WTC11 (cell line): ENCODE measurements at regions not wholly inside any gene's neighbourhood (a gene's known extent, or its start where the extent isn't known, plus 50 kb on each side); places are given as distances from the start of the nearest gene placed in this dataset.

Source experiments
- CBFB ChIP-seq: sonication (generic); formaldehyde crosslinking; IDR thresholded peaks from 2 replicates; pipeline ENCODE4 v1.8.1; 2022; ENCODE audit warnings: mild to moderate bottlenecking, low read depth, missing genetic modification reagents
- CREB1 ChIP-seq: sonication (generic); formaldehyde crosslinking; IDR thresholded peaks from 2 replicates; pipeline ENCODE4 v1.8.0; 2023; ENCODE audit warnings: mild to moderate bottlenecking, missing genetic modification reagents
- ESRRA ChIP-seq: sonication (generic); formaldehyde crosslinking; IDR thresholded peaks from 2 replicates; pipeline ENCODE4 v1.8.1; 2022; ENCODE audit warnings: mild to moderate bottlenecking, missing genetic modification reagents, borderline replicate concordance
- JUN ChIP-seq: sonication (generic); formaldehyde crosslinking; IDR thresholded peaks from 2 replicates; pipeline ENCODE4 v1.8.0; 2023; ENCODE audit warnings: mild to moderate bottlenecking, missing genetic modification reagents
- KAT7 ChIP-seq: sonication (generic); formaldehyde crosslinking; IDR thresholded peaks from 2 replicates; pipeline ENCODE4 v1.8.1; 2023; ENCODE audit warnings: missing genetic modification reagents, mild to moderate bottlenecking, borderline replicate concordance
- NR1H2 ChIP-seq: sonication (generic); formaldehyde crosslinking; IDR thresholded peaks from 2 replicates; pipeline ENCODE4 v1.9.0; 2021; ENCODE audit warnings: mild to moderate bottlenecking, moderate library complexity, missing genetic modification reagents
- NR2C2 ChIP-seq: sonication (generic); formaldehyde crosslinking; IDR thresholded peaks from 2 replicates; pipeline ENCODE4 v1.8.0; 2022; ENCODE audit warnings: mild to moderate bottlenecking, missing genetic modification reagents
- RELA ChIP-seq: sonication (generic); formaldehyde crosslinking; IDR thresholded peaks from 2 replicates; pipeline ENCODE4 v1.8.1; 2022; ENCODE audit warnings: missing genetic modification reagents, mild to moderate bottlenecking, borderline replicate concordance
- SMAD3 ChIP-seq: sonication (generic); formaldehyde crosslinking; IDR thresholded peaks from 2 replicates; pipeline ENCODE4 v1.8.0; 2022; ENCODE audit warnings: missing genetic modification reagents, mild to moderate bottlenecking, borderline replicate concordance
- TF ChIP-seq, protein P1 (sequence below): fragments of 200-600 bp; IDR thresholded peaks from 2 replicates; pipeline ENCODE4 v1.8.0; 2022; ENCODE audit warnings: antibody characterized with exemption
- TF ChIP-seq, protein P2 (sequence below): sonication (generic); formaldehyde crosslinking; IDR thresholded peaks from 2 replicates; pipeline ENCODE4 v1.8.1; 2023; ENCODE audit warnings: mild to moderate bottlenecking, missing genetic modification reagents, moderate library complexity
- TF ChIP-seq, protein P3 (sequence below): sonication (generic); formaldehyde crosslinking; IDR thresholded peaks from 2 replicates; pipeline ENCODE4 v1.8.0; 2022; ENCODE audit warnings: mild to moderate bottlenecking, missing genetic modification reagents
- TF ChIP-seq, protein P4 (sequence below): sonication (generic); formaldehyde crosslinking; conservative IDR thresholded peaks from 2 replicates; pipeline ENCODE4 v1.8.1; 2022; ENCODE audit warnings: mild to moderate bottlenecking, missing genetic modification reagents
- TF ChIP-seq, protein P5 (sequence below): sonication (generic); formaldehyde crosslinking; IDR thresholded peaks from 2 replicates; pipeline ENCODE4 v1.8.1; 2023; ENCODE audit warnings: mild to moderate bottlenecking, missing genetic modification reagents, moderate library complexity

- TF ChIP-seq KAT7 (no peak), CBFB (CRISPR knock-in tag) (no peak), ESRRA (no peak), CREB1 (no peak), JUN (CRISPR knock-in tag) (no peak), RELA (no peak), NR2C2 (CRISPR knock-in tag) (no peak), SMAD3 (CRISPR knock-in tag) (no peak), NR1H2 (CRISPR knock-in tag) (no peak)
- TF ChIP-seq, protein P1, sequence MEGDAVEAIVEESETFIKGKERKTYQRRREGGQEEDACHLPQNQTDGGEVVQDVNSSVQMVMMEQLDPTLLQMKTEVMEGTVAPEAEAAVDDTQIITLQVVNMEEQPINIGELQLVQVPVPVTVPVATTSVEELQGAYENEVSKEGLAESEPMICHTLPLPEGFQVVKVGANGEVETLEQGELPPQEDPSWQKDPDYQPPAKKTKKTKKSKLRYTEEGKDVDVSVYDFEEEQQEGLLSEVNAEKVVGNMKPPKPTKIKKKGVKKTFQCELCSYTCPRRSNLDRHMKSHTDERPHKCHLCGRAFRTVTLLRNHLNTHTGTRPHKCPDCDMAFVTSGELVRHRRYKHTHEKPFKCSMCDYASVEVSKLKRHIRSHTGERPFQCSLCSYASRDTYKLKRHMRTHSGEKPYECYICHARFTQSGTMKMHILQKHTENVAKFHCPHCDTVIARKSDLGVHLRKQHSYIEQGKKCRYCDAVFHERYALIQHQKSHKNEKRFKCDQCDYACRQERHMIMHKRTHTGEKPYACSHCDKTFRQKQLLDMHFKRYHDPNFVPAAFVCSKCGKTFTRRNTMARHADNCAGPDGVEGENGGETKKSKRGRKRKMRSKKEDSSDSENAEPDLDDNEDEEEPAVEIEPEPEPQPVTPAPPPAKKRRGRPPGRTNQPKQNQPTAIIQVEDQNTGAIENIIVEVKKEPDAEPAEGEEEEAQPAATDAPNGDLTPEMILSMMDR: no peak
- TF ChIP-seq, protein P2, sequence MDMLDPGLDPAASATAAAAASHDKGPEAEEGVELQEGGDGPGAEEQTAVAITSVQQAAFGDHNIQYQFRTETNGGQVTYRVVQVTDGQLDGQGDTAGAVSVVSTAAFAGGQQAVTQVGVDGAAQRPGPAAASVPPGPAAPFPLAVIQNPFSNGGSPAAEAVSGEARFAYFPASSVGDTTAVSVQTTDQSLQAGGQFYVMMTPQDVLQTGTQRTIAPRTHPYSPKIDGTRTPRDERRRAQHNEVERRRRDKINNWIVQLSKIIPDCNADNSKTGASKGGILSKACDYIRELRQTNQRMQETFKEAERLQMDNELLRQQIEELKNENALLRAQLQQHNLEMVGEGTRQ: no peak
- TF ChIP-seq, protein P3, sequence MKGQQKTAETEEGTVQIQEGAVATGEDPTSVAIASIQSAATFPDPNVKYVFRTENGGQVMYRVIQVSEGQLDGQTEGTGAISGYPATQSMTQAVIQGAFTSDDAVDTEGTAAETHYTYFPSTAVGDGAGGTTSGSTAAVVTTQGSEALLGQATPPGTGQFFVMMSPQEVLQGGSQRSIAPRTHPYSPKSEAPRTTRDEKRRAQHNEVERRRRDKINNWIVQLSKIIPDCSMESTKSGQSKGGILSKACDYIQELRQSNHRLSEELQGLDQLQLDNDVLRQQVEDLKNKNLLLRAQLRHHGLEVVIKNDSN (CRISPR knock-in tag): no peak
- TF ChIP-seq, protein P4, sequence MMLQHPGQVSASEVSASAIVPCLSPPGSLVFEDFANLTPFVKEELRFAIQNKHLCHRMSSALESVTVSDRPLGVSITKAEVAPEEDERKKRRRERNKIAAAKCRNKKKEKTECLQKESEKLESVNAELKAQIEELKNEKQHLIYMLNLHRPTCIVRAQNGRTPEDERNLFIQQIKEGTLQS: no peak
- TF ChIP-seq, protein P5, sequence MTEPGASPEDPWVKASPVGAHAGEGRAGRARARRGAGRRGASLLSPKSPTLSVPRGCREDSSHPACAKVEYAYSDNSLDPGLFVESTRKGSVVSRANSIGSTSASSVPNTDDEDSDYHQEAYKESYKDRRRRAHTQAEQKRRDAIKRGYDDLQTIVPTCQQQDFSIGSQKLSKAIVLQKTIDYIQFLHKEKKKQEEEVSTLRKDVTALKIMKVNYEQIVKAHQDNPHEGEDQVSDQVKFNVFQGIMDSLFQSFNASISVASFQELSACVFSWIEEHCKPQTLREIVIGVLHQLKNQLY: no peak
Observed at GRCh38 chr5:159785656-159786055, 130.6 kb upstream of the ADRA1B start.
